DND-41 (cell line): ENCODE measurements at regions not wholly inside any gene's neighbourhood (a gene's known extent, or its start where the extent isn't known, plus 50 kb on each side); places are given as distances from the start of the nearest gene placed in this dataset.

Experiments
- EZH2 ChIP-seq: IDR thresholded peaks from 3 replicates; pipeline ENCODE4 v1.6.1; 2012; ENCODE audit warnings: borderline replicate concordance, low read depth, mild to moderate bottlenecking, moderate library complexity, low read length, inconsistent platforms; ENCODE audit not compliant: severe bottlenecking
- TF ChIP-seq, protein P1 (sequence below): IDR thresholded peaks from 2 replicates; pipeline ENCODE4 v1.5.1; 2012; ENCODE audit warnings: borderline replicate concordance, low read length, moderate library complexity, mild to moderate bottlenecking; ENCODE audit not compliant: poor library complexity, severe bottlenecking; ENCODE audit errors: extremely low read depth

DNA sequence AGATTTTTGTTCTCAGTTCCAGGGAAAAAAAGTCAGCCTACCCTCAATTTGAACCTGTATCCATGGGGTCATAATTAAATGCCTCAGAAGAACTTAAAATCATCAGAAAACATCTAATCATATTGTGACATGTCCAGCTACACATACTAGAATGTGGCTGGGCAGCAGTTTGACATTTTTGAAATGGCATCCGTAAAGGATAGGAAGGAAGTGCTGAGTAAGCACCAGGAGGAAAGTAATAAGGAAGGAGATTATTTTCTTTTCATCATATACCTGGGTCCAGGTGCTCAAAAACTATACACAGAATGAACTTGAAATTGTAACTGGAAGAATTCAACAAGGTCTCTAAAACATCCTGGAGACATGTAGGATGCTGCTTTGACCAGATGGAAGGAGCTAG is 116.9 kb upstream of the RAI14 start:
- no peak for TF ChIP-seq EZH2
- TF ChIP-seq, protein P1, sequence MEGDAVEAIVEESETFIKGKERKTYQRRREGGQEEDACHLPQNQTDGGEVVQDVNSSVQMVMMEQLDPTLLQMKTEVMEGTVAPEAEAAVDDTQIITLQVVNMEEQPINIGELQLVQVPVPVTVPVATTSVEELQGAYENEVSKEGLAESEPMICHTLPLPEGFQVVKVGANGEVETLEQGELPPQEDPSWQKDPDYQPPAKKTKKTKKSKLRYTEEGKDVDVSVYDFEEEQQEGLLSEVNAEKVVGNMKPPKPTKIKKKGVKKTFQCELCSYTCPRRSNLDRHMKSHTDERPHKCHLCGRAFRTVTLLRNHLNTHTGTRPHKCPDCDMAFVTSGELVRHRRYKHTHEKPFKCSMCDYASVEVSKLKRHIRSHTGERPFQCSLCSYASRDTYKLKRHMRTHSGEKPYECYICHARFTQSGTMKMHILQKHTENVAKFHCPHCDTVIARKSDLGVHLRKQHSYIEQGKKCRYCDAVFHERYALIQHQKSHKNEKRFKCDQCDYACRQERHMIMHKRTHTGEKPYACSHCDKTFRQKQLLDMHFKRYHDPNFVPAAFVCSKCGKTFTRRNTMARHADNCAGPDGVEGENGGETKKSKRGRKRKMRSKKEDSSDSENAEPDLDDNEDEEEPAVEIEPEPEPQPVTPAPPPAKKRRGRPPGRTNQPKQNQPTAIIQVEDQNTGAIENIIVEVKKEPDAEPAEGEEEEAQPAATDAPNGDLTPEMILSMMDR = no peak
